ENCODE measurements at regions not wholly inside any gene's neighbourhood (a gene's known extent, or its start where the extent isn't known, plus 50 kb on each side); places are given as distances from the start of the nearest gene placed in this dataset.

DNA sequence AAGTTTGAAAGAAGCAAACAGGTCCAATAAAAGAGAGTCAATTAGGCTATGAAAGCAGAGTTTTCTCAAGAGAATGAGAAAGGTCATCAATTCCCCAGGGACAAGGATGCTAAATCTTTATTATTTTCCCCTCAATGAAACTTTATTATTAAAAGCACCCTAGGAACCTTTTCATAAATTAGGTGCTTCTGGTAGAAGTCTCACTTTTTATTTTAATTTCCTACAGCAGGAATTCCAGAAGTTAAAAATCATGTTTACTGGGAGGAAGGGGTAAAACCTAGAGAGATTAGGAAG lies 223.2 kb upstream of the SOX5 start:
- no peak for TF ChIP-seq CTCF (IDR thresholded peaks at IDR 0.05)
- no peaks in the 10 kb centered on the region for H3K27me3 Mint-ChIP-seq
- H3K9me3 Mint-ChIP-seq: no peaks in the 10 kb centered on the region
- CTCF ChIA-PET: no interaction called here
- H3K27ac Mint-ChIP-seq: no peak overlapping the region
- no peak for ATAC-seq
- POLR2A ChIA-PET: no interaction called here
- H3K4me3 Mint-ChIP-seq: no peak overlapping the region
- intact Hi-C loops (cut with micrococcal nuclease): no loop called here
- no peaks in the 10 kb centered on the region for H3K4me1 Mint-ChIP-seq (ENCODE audit: low read depth)
- H3K36me3 Mint-ChIP-seq (ENCODE audit: low read depth): no peaks in the 10 kb centered on the region
- DNase-seq: no peak

DNA sequence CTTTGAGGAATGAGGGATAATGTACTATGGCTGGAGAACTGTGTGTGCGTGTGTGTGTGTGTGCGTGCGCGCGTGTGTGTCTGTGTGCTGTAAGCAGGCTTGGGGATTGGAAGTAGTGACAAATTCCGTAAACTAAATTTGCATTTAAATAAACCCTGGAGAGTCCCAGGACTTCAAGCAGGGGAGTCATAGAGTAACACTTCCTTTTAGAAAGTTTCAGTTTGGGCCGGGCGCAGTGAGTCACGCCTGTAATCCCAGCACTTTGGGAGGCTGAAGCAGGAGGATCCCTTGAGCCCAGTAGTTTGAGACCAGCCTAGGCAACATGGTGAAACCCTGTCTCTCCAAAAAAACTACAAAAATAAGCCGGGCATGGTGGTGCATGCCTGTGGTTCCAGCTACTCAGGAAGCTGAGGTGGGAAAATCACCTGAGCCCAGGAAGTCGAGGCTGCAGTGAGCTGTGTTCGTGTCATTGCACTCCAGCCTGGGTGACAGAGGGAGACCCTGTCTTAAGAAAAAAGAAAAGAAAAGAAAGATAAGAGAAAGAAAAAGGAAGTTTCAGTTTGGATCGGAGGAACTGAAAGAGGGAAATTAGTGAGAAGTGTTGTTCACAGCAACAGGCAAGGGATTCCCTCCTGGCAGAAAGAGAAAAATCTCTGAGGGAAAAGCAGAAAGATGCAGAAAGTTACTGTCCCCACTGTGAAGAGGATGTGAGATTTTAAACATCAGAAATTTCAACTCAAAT lies 222.7 kb upstream of the SOX5 start:
- Mint-ChIP-seq H3K4me1 (ENCODE audit: low read depth) (no peaks in the 10 kb centered on the region), H3K36me3 (ENCODE audit: low read depth) (no peaks in the 10 kb centered on the region), H3K9me3 (no peaks in the 10 kb centered on the region), H3K27me3 (no peaks in the 10 kb centered on the region), H3K27ac (no peak overlapping the region), H3K4me3 (no peak overlapping the region)
- intact Hi-C loops (cut with micrococcal nuclease): no loop called here
- ChIA-PET POLR2A (no interaction called here), CTCF (no interaction called here)
- ATAC-seq (no peak), DNase-seq (no peak)
- no peak for TF ChIP-seq CTCF (IDR thresholded peaks at IDR 0.05)

GRCh38 chr12:24155042-24155441 lies 205.6 kb upstream of the SOX5 start:
- POLR2A ChIA-PET: no interaction called here
- Mint-ChIP-seq H3K4me3 (no peak overlapping the region), H3K9me3 (no peaks in the 10 kb centered on the region), H3K27ac (no peak overlapping the region), H3K27me3 (no peaks in the 10 kb centered on the region), H3K4me1 (ENCODE audit: low read depth) (no peaks in the 10 kb centered on the region), H3K36me3 (ENCODE audit: low read depth) (no peaks in the 10 kb centered on the region)
- DNase-seq: no peak
- CTCF ChIA-PET: no interaction called here
- TF ChIP-seq CTCF (IDR thresholded peaks at IDR 0.05): no peak
- intact Hi-C loops (cut with micrococcal nuclease): no loop called here
- no peak for ATAC-seq

DNA sequence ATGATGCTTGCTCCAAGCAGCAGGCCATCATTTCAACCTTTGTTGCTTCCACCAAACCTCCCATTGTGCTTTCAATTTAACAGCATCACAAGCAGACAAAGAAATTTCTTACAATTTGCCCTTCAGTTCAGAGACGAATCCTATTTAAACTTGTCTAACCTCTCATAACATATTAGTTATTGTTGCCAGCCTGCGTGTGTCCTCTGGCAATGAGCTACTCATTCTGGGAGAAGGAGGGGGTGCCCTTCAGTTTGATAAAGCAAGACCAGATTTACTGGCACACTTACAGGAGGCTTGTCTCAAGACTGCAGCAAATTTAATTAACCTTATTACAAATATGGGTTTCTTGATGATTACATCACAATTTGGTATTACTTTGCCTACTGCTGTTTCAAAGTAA lies 203.6 kb upstream of the SOX5 start:
- no peak for TF ChIP-seq CTCF (IDR thresholded peaks at IDR 0.05)
- no peaks in the 10 kb centered on the region for H3K36me3 Mint-ChIP-seq (ENCODE audit: low read depth)
- H3K9me3 Mint-ChIP-seq: no peaks in the 10 kb centered on the region
- no peak overlapping the region for H3K4me3 Mint-ChIP-seq
- intact Hi-C loops (cut with micrococcal nuclease): no loop called here
- CTCF ChIA-PET: no interaction called here
- no peak for DNase-seq
- H3K27me3 Mint-ChIP-seq: no peaks in the 10 kb centered on the region
- POLR2A ChIA-PET: no interaction called here
- H3K4me1 Mint-ChIP-seq (ENCODE audit: low read depth): no peaks in the 10 kb centered on the region
- H3K27ac Mint-ChIP-seq: no peak overlapping the region
- ATAC-seq: no peak

DNA sequence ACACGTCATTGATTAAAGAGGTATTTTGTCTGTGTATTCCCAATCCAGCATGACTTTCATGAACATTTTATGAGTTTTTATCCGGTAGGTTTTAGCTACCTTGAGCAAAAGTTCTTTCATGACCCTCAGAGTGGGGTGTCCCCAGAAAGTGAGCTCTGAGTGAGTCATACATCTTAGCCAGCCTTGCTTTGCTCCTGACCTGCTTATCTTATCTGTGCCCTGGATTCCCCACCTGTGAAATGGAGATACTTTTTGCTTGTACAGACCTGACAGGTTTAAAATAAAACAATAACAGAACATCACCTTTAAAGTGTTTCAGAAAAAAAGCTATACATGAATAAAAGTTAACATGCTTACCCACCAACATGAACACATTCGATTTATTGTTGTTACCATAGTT lies 202.8 kb upstream of the SOX5 start:
- Mint-ChIP-seq H3K9me3 (no peaks in the 10 kb centered on the region), H3K27ac (no peak overlapping the region), H3K4me1 (ENCODE audit: low read depth) (no peaks in the 10 kb centered on the region), H3K27me3 (no peaks in the 10 kb centered on the region), H3K4me3 (no peak overlapping the region), H3K36me3 (ENCODE audit: low read depth) (no peaks in the 10 kb centered on the region)
- POLR2A ChIA-PET: no interaction called here
- DNase-seq: no peak
- CTCF ChIA-PET: no interaction called here
- intact Hi-C loops (cut with micrococcal nuclease): no loop called here
- no peak for ATAC-seq
- TF ChIP-seq CTCF (IDR thresholded peaks at IDR 0.05): no peak
